Hepatocyte (in vitro differentiated cells): ENCODE measurements at regions not wholly inside any gene's neighbourhood (a gene's known extent, or its start where the extent isn't known, plus 50 kb on each side); places are given as distances from the start of the nearest gene placed in this dataset.
"Not testable (repeated sequence)": the region's sequence is repeated elsewhere in the genome, so short reads cannot be mapped to it uniquely, and the experiment has no call there.

Experiments
- EZH2phosphoT487 ChIP-seq: fragments of 200-600 bp; sonication (generic); IDR thresholded peaks from one replicate; pipeline ENCODE4 v1.6.1; 2018; ENCODE audit warnings: antibody characterized with exemption, mild to moderate bottlenecking, low read depth, moderate library complexity; ENCODE audit not compliant: unreplicated experiment, severe bottlenecking
- TF ChIP-seq, protein P1 (sequence below): fragments of 200-600 bp; sonication (generic); IDR thresholded peaks from 2 replicates; pipeline ENCODE4 v1.5.1; 2016; ENCODE audit warnings: antibody characterized with exemption, mild to moderate bottlenecking; ENCODE audit not compliant: poor library complexity

DNA sequence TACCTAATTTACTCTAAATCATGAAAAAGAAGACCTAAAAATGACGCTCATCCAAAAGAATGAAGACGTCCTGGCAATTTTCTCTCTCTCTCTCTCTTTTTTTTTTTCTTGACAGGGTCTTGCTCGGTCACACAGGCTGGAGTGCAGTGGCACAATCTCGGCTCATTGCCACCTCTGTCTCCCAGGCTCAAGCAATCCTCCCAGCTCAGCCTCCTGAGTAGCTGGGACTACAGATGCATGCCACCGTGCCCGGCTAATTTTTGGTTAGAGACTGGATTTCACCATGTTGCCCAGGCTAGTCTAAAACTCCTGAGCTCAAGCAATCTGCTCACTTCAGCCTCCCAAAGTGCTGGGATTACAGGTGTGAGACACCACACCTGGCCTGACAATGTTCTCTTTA lies 77.2 kb downstream of the CDO1 start:
- TF ChIP-seq EZH2phosphoT487: not testable (repeated sequence)
- TF ChIP-seq, protein P1, sequence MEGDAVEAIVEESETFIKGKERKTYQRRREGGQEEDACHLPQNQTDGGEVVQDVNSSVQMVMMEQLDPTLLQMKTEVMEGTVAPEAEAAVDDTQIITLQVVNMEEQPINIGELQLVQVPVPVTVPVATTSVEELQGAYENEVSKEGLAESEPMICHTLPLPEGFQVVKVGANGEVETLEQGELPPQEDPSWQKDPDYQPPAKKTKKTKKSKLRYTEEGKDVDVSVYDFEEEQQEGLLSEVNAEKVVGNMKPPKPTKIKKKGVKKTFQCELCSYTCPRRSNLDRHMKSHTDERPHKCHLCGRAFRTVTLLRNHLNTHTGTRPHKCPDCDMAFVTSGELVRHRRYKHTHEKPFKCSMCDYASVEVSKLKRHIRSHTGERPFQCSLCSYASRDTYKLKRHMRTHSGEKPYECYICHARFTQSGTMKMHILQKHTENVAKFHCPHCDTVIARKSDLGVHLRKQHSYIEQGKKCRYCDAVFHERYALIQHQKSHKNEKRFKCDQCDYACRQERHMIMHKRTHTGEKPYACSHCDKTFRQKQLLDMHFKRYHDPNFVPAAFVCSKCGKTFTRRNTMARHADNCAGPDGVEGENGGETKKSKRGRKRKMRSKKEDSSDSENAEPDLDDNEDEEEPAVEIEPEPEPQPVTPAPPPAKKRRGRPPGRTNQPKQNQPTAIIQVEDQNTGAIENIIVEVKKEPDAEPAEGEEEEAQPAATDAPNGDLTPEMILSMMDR: not testable (repeated sequence)
